Bronchial epithelial cell (primary cell): ENCODE measurements at regions not wholly inside any gene's neighbourhood (a gene's known extent, or its start where the extent isn't known, plus 50 kb on each side); places are given as distances from the start of the nearest gene placed in this dataset.
"Not testable (repeated sequence)": the region's sequence is repeated elsewhere in the genome, so short reads cannot be mapped to it uniquely, and the experiment has no call there.

Source experiments
- DNase-seq: peaks from one replicate; pipeline ENCODE4 v3.0.0-alpha.2; 2010; ENCODE audit warnings: low read depth
- FAIRE-seq: peaks from 2 replicates; lab custom pipeline; 2011; peaks lifted over from hg19 to GRCh38; lab: Jason Lieb, UNC
- H3K27me3 ChIP-seq: 2 replicates; pipeline ENCODE4 v1.5.1; 2011; ENCODE audit warnings: low read length; ENCODE audit not compliant: control insufficient read depth, insufficient read depth
- H3K36me3 ChIP-seq: 2 replicates; pipeline ENCODE4 v1.5.1; 2011; ENCODE audit warnings: low read length; ENCODE audit not compliant: control insufficient read depth, insufficient read depth
- H3K4me3 ChIP-seq: 2 replicates; pipeline ENCODE4 v1.5.1; 2011; ENCODE audit warnings: mild to moderate bottlenecking, low read depth, low read length, control low read depth
- TF ChIP-seq, protein P1 (sequence below): IDR thresholded peaks from 2 replicates; pipeline ENCODE4 v1.5.1; 2011; ENCODE audit warnings: mild to moderate bottlenecking, moderate library complexity, low read length, control low read depth, inconsistent platforms; ENCODE audit not compliant: insufficient read depth, severe bottlenecking

DNA sequence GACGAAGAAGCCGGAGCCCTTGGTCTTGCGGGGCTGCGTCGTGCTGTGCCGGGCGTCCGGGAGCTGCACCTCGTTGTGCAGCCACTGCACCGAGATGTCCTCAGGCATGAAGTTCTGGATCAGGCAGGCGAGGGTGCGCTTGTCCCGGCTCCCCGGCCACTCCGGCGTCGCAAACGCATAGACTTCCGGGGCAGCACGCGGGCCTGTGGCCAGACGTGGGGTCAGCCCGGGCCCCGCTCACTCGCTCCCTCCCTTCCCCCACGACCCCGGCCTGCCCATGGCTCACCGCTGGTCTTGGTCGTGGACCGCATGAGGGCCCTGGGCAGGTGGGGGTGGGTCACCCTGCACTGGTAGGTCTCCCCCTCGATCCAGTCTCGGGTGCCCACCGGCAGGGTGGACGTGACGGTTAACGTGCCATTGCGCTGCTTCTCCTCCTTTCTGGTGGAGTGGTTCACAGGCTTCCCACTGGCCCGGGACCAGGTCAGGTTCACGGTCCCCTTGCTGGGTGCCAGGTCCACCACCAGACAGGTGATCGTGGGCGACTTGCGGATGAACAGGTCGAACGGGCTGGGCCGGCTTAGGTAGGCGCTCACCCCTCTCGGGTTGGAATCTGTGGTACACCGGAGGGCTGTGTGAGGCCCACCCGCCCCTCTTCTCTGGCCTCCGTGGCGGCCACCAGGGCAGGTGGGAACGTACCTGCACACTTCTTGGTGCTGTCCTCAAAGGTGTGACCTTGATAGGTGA, 74.0 kb downstream of the TMEM121 start:
- not testable (repeated sequence) for DNase-seq, H3K27me3 ChIP-seq, H3K4me3 ChIP-seq, FAIRE-seq, H3K36me3 ChIP-seq

- FAIRE-seq (no peak), DNase-seq (no peak)
- no peaks in the 10 kb centered on the region for H3K36me3 ChIP-seq
- no peaks in the 10 kb centered on the region for H3K27me3 ChIP-seq
- H3K4me3 ChIP-seq = no peak overlapping the region
- TF ChIP-seq, protein P1, sequence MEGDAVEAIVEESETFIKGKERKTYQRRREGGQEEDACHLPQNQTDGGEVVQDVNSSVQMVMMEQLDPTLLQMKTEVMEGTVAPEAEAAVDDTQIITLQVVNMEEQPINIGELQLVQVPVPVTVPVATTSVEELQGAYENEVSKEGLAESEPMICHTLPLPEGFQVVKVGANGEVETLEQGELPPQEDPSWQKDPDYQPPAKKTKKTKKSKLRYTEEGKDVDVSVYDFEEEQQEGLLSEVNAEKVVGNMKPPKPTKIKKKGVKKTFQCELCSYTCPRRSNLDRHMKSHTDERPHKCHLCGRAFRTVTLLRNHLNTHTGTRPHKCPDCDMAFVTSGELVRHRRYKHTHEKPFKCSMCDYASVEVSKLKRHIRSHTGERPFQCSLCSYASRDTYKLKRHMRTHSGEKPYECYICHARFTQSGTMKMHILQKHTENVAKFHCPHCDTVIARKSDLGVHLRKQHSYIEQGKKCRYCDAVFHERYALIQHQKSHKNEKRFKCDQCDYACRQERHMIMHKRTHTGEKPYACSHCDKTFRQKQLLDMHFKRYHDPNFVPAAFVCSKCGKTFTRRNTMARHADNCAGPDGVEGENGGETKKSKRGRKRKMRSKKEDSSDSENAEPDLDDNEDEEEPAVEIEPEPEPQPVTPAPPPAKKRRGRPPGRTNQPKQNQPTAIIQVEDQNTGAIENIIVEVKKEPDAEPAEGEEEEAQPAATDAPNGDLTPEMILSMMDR = no peak
Observed at GRCh38 chr14:105600939-105601359, 74.6 kb downstream of the TMEM121 start.

DNA sequence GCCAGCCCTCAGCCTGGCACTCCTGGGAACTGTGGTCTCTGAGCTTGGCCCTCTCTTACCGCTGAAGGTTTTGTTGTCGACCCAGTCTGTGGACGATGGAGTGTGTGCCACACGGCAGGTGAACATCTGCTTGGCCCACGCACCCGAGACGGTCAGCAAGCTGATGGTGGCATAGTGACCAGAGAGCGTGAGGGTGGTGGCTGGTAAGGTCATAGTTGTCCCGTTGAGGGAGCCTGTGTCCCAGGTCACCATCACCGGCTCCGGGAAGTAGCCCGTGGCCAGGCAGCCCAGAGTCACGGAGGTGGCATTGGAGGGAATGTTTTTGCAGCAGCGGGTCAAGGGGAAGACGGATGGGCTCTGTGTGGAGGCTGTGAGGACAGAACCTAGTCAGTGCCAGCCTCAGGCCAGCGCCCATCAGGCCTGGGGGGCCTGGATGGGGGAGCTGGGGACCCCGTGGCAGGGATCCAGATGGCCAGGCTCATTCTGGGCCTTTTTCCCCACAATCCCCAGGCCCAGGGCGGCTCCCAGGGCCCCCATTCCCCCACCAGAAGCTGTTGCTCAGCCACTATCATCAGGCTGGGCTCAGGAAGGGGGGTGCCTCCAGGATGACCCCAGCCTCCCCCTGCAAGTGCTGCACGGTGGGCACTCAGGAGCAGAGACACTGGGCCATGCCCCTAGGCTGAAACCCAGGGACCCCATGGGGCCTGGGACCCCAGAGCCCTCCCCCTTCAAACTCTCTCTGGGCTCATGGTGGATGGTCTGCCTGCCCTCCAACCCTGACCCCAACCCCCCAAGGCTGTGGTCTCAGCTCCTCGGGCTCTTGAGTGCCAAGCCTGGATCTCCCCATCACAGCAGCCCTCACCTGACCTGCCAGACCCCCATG, 75.2 kb downstream of the TMEM121 start:
- no peak for FAIRE-seq
- Histone ChIP-seq H3K36me3 (no peaks in the 10 kb centered on the region), H3K4me3 (no peak overlapping the region), H3K27me3 (no peaks in the 10 kb centered on the region)
- TF ChIP-seq, protein P1 = no peak
- no peak for DNase-seq

DNA sequence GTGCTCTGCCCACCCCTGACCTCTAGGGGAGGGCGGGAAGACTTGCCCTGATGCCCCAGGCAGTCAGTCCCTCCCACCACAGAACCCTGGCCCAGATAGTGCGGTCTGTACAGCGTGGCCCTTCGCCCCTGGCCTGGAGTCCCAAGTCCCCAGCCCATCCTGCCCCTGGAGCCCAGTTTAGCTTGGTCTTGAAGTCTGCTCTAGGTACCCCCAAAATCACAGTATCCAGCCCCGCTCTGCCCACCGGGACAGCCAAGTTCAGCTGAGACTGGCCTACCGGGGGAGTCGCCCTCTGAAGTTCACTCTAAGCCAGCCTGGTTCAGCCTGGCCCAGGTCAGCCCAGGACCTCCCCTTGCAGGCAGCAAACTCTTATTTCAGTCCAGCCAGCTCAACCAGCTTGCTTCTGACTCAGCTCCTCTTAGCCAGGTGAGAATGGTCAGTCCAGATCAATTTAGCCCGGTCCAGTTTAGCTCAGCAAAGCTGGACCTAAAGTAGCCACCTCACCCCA, 75.9 kb downstream of the TMEM121 start:
- Histone ChIP-seq H3K4me3 (no peak overlapping the region), H3K27me3 (no peaks in the 10 kb centered on the region), H3K36me3 (no peaks in the 10 kb centered on the region)
- TF ChIP-seq, protein P1 = no peak
- no peak for DNase-seq
- FAIRE-seq = no peak

DNA sequence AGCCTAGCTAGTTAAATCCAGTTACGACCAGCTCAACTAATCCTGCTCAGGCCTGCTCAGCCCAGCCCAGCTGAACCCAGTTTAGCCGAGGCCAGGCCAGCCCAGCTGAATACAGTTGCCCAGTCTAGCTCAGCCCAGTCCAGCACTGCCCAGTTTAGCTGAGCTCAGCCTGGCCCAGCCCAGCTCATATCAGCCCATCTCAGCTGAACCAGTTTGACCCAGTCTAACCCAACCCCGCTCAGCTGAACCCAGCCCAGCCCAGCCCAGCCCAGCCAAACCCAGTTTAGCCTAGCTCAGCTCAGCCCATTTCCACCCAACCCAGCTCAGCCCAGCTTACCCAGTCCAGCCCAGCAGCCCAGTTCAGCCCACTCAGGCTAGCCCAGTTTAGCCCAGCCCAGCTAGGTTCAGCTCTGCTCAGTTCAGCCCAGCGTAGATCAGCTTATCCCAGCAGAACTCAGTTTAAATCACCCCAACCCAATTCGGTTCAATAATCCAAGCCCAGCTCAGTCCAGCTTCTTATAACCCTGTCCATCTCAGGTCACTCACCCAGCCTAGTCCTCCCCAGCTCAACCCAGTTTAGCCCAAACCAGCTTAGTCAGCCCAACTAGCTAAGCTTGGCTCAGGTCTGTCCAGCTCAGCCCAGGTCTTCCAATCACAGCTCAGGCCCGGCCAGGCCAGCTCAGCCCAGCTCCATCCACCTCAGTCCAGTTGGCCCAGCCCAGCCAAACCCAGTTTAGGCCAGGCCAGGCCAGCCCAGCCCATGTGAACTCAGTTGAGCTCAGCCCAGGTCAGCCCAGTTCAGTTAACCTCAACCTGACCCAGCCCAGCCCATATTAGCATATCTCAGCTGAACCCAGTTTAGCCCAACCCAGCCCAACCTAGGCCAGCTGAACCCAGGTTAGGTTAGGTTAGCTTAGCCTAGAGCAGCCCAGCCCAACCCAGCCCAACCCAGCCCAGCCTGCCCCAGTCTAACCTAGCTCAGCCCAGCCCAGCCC, 76.7 kb downstream of the TMEM121 start:
- TF ChIP-seq, protein P1 = no peak
- no peak overlapping the region for H3K4me3 ChIP-seq
- no peaks in the 10 kb centered on the region for H3K36me3 ChIP-seq
- FAIRE-seq (no peak), DNase-seq (no peak)
- H3K27me3 ChIP-seq = no peaks in the 10 kb centered on the region

- not testable (repeated sequence) for H3K4me3 ChIP-seq, FAIRE-seq, H3K27me3 ChIP-seq, DNase-seq, H3K36me3 ChIP-seq
Observed at GRCh38 chr14:105604531-105605463, 78.4 kb downstream of the TMEM121 start.
